ENCODE measurements at regions not wholly inside any gene's neighbourhood (a gene's known extent, or its start where the extent isn't known, plus 50 kb on each side); places are given as distances from the start of the nearest gene placed in this dataset.

DNA sequence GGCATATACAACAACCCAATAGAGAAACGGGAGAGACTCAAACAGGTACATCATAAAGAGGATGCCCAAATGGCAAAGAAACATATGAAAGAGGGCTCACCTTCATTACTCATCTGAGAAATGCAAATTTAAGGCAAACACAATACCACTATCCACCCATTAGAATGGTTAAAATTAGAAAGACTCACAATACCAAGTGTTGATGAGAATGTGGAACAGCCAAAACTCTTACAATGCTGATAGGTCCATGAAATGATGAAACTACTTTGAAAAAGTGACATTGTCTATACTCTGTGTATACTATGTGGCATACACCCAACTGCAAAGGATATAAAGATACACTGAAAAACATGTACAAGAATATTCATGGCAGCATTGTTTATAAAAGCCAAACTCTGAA, 96.2 kb upstream of the TSHZ3 start:
- H3K4me1 ChIP-seq (ENCODE audit: control insufficient read depth, low read depth, low read length): no peaks in the 10 kb centered on the region
- H3K4ac ChIP-seq (ENCODE audit: low read depth, low read length): no peak overlapping the region
- H2BK120ac ChIP-seq (ENCODE audit: low read depth, low read length): no peak overlapping the region
- no peaks in the 10 kb centered on the region for H3K79me1 ChIP-seq (ENCODE audit: low read length)
- no peaks in the 10 kb centered on the region for H3K36me3 ChIP-seq (ENCODE audit: control insufficient read depth, insufficient read depth, low read length)
- H3K27ac ChIP-seq (ENCODE audit: low read depth, low read length): no peak overlapping the region
- H2BK5ac ChIP-seq (ENCODE audit: low read length): no peak overlapping the region
- H3K79me2 ChIP-seq (ENCODE audit: control insufficient read depth, insufficient read depth, low read length): no peaks in the 10 kb centered on the region
- H2BK15ac ChIP-seq (replicated peaks; ENCODE audit: low read depth): no peak overlapping the region
- H4K8ac ChIP-seq (ENCODE audit: low read depth, low read length): no peak overlapping the region
- H3K56ac ChIP-seq (ENCODE audit: low read length): no peak overlapping the region
- H3K4me3 ChIP-seq (ENCODE audit: low read length): no peak overlapping the region
- no peaks in the 10 kb centered on the region for H3K27me3 ChIP-seq (ENCODE audit: insufficient read depth, low read length, poor library complexity)
- H3K18ac ChIP-seq (ENCODE audit: low read length): no peak overlapping the region
- H3K4me2 ChIP-seq (ENCODE audit: low read length): no peak overlapping the region
- no peak for DNase-seq
- H3K9ac ChIP-seq (ENCODE audit: low read length): no peak overlapping the region
- WGBS (ENCODE audit: extremely low coverage, insufficient coverage, low lambda C conversion rate): no CpG with 5 or more reads among the region's 1 CpG
- no peak overlapping the region for H2AK5ac ChIP-seq (ENCODE audit: low read length)
- H3K23ac ChIP-seq (ENCODE audit: low read length): no peak overlapping the region
- H4K5ac ChIP-seq (ENCODE audit: low read length): no peak overlapping the region

- Histone ChIP-seq H2BK15ac (replicated peaks; ENCODE audit: low read depth) (no peak overlapping the region), H3K79me1 (ENCODE audit: low read length) (no peaks in the 10 kb centered on the region), H3K27me3 (ENCODE audit: insufficient read depth, low read length, poor library complexity) (no peaks in the 10 kb centered on the region), H3K27ac (ENCODE audit: low read depth, low read length) (no peak overlapping the region), H2AK5ac (ENCODE audit: low read length) (no peak overlapping the region), H3K56ac (ENCODE audit: low read length) (no peak overlapping the region), H3K4me1 (ENCODE audit: control insufficient read depth, low read depth, low read length) (no peaks in the 10 kb centered on the region), H3K36me3 (ENCODE audit: control insufficient read depth, insufficient read depth, low read length) (no peaks in the 10 kb centered on the region), H3K4ac (ENCODE audit: low read depth, low read length) (no peak overlapping the region), H3K4me2 (ENCODE audit: low read length) (no peak overlapping the region), H4K8ac (ENCODE audit: low read depth, low read length) (no peak overlapping the region), H2BK120ac (ENCODE audit: low read depth, low read length) (no peak overlapping the region), H3K4me3 (ENCODE audit: low read length) (no peak overlapping the region), H3K23ac (ENCODE audit: low read length) (no peak overlapping the region), H3K79me2 (ENCODE audit: control insufficient read depth, insufficient read depth, low read length) (no peaks in the 10 kb centered on the region), H4K5ac (ENCODE audit: low read length) (no peak overlapping the region), H3K9ac (ENCODE audit: low read length) (no peak overlapping the region), H3K18ac (ENCODE audit: low read length) (no peak overlapping the region), H2BK5ac (ENCODE audit: low read length) (no peak overlapping the region)
- WGBS (ENCODE audit: extremely low coverage, insufficient coverage, low lambda C conversion rate): no CpG with 5 or more reads among the region's 7 CpGs
- peak; percentile 61 for DNase-seq
Observed at GRCh38 chr19:31448221-31448657, 99.0 kb upstream of the TSHZ3 start.

GRCh38 chr19:31449379-31449778, 100.1 kb upstream of the TSHZ3 start:
- Histone ChIP-seq H3K36me3 (ENCODE audit: control insufficient read depth, insufficient read depth, low read length) (no peaks in the 10 kb centered on the region), H3K56ac (ENCODE audit: low read length) (no peak overlapping the region), H3K4ac (ENCODE audit: low read depth, low read length) (no peak overlapping the region), H2BK120ac (ENCODE audit: low read depth, low read length) (no peak overlapping the region), H3K79me2 (ENCODE audit: control insufficient read depth, insufficient read depth, low read length) (no peaks in the 10 kb centered on the region), H2BK5ac (ENCODE audit: low read length) (no peak overlapping the region), H3K27me3 (ENCODE audit: insufficient read depth, low read length, poor library complexity) (no peaks in the 10 kb centered on the region), H3K18ac (ENCODE audit: low read length) (no peak overlapping the region), H3K23ac (ENCODE audit: low read length) (no peak overlapping the region), H3K79me1 (ENCODE audit: low read length) (no peaks in the 10 kb centered on the region), H3K27ac (ENCODE audit: low read depth, low read length) (no peak overlapping the region), H4K8ac (ENCODE audit: low read depth, low read length) (no peak overlapping the region), H2AK5ac (ENCODE audit: low read length) (no peak overlapping the region), H3K4me3 (ENCODE audit: low read length) (no peak overlapping the region), H3K4me1 (ENCODE audit: control insufficient read depth, low read depth, low read length) (no peaks in the 10 kb centered on the region), H3K4me2 (ENCODE audit: low read length) (no peak overlapping the region), H3K9ac (ENCODE audit: low read length) (no peak overlapping the region), H4K5ac (ENCODE audit: low read length) (no peak overlapping the region), H2BK15ac (replicated peaks; ENCODE audit: low read depth) (no peak overlapping the region)
- WGBS (ENCODE audit: extremely low coverage, insufficient coverage, low lambda C conversion rate): no CpG with 5 or more reads among the region's 4 CpGs
- DNase-seq: no peak

- no peak overlapping the region for H3K4me3 ChIP-seq (ENCODE audit: low read length)
- H3K23ac ChIP-seq (ENCODE audit: low read length): no peak overlapping the region
- no peak overlapping the region for H3K9ac ChIP-seq (ENCODE audit: low read length)
- H3K36me3 ChIP-seq (ENCODE audit: control insufficient read depth, insufficient read depth, low read length): no peaks in the 10 kb centered on the region
- WGBS (ENCODE audit: extremely low coverage, insufficient coverage, low lambda C conversion rate): no CpG with 5 or more reads among the region's 5 CpGs
- H4K5ac ChIP-seq (ENCODE audit: low read length): no peak overlapping the region
- H2BK15ac ChIP-seq (replicated peaks; ENCODE audit: low read depth): no peak overlapping the region
- no peaks in the 10 kb centered on the region for H3K79me2 ChIP-seq (ENCODE audit: control insufficient read depth, insufficient read depth, low read length)
- H3K27me3 ChIP-seq (ENCODE audit: insufficient read depth, low read length, poor library complexity): no peaks in the 10 kb centered on the region
- no peak overlapping the region for H2AK5ac ChIP-seq (ENCODE audit: low read length)
- no peak overlapping the region for H3K4ac ChIP-seq (ENCODE audit: low read depth, low read length)
- no peak overlapping the region for H3K27ac ChIP-seq (ENCODE audit: low read depth, low read length)
- H3K4me1 ChIP-seq (ENCODE audit: control insufficient read depth, low read depth, low read length): no peaks in the 10 kb centered on the region
- no peak overlapping the region for H2BK120ac ChIP-seq (ENCODE audit: low read depth, low read length)
- H3K56ac ChIP-seq (ENCODE audit: low read length): no peak overlapping the region
- no peak overlapping the region for H3K4me2 ChIP-seq (ENCODE audit: low read length)
- no peak overlapping the region for H2BK5ac ChIP-seq (ENCODE audit: low read length)
- peak; percentile 10 for DNase-seq
- no peak overlapping the region for H3K18ac ChIP-seq (ENCODE audit: low read length)
- H3K79me1 ChIP-seq (ENCODE audit: low read length): no peaks in the 10 kb centered on the region
- no peak overlapping the region for H4K8ac ChIP-seq (ENCODE audit: low read depth, low read length)
Observed at GRCh38 chr19:31450696-31451095, 101.5 kb upstream of the TSHZ3 start.

DNA sequence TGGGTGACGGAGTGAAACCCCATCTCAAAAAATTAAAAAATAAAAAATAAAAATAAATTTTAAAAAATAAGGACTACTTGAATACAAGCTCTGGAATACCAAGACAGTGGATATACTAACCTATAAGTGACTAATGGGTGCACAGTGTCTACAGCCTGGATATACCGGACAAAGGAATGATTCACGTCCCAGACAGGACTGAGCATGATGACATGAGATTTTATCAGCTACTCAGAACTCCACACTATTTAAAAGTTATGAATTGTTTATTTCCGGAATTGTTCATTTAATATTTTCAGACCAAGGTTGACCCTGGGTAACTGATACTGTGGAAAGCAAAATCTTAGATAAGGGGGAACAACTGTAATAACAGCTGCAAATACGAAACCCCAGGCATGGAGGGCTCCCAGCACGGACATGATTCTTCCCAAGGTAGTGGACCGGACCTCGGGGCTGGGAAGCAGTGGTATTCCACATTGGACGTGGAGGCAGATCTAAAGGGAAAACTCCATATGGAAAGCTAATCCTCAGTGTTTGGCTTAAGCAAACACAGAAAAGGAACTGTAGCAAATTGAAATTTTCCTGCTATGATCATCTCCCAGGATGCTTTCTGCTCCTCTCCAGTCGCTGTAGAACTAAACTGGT, 102.6 kb upstream of the TSHZ3 start:
- H3K4ac ChIP-seq (ENCODE audit: low read depth, low read length): no peak overlapping the region
- no peaks in the 10 kb centered on the region for H3K27me3 ChIP-seq (ENCODE audit: insufficient read depth, low read length, poor library complexity)
- no CpG with 5 or more reads among the region's 10 CpGs for WGBS (ENCODE audit: extremely low coverage, insufficient coverage, low lambda C conversion rate)
- no peaks in the 10 kb centered on the region for H3K36me3 ChIP-seq (ENCODE audit: control insufficient read depth, insufficient read depth, low read length)
- H3K23ac ChIP-seq (ENCODE audit: low read length): no peak overlapping the region
- H2AK5ac ChIP-seq (ENCODE audit: low read length): no peak overlapping the region
- no peak overlapping the region for H2BK15ac ChIP-seq (replicated peaks; ENCODE audit: low read depth)
- no peak overlapping the region for H2BK5ac ChIP-seq (ENCODE audit: low read length)
- H2BK120ac ChIP-seq (ENCODE audit: low read depth, low read length): no peak overlapping the region
- no peak overlapping the region for H3K18ac ChIP-seq (ENCODE audit: low read length)
- no peak overlapping the region for H3K27ac ChIP-seq (ENCODE audit: low read depth, low read length)
- no peaks in the 10 kb centered on the region for H3K4me1 ChIP-seq (ENCODE audit: control insufficient read depth, low read depth, low read length)
- no peak overlapping the region for H3K4me3 ChIP-seq (ENCODE audit: low read length)
- no peak overlapping the region for H3K56ac ChIP-seq (ENCODE audit: low read length)
- H3K9ac ChIP-seq (ENCODE audit: low read length): no peak overlapping the region
- H4K8ac ChIP-seq (ENCODE audit: low read depth, low read length): no peak overlapping the region
- H3K79me2 ChIP-seq (ENCODE audit: control insufficient read depth, insufficient read depth, low read length): no peaks in the 10 kb centered on the region
- H3K79me1 ChIP-seq (ENCODE audit: low read length): no peaks in the 10 kb centered on the region
- no peak overlapping the region for H4K5ac ChIP-seq (ENCODE audit: low read length)
- no peak for DNase-seq
- H3K4me2 ChIP-seq (ENCODE audit: low read length): no peak overlapping the region

GRCh38 chr19:31459430-31459829, 110.2 kb upstream of the TSHZ3 start:
- WGBS (ENCODE audit: extremely low coverage, insufficient coverage, low lambda C conversion rate): no CpG with 5 or more reads among the region's 3 CpGs
- Histone ChIP-seq H3K27ac (ENCODE audit: low read depth, low read length) (no peak overlapping the region), H2AK5ac (ENCODE audit: low read length) (no peak overlapping the region), H3K18ac (ENCODE audit: low read length) (no peak overlapping the region), H3K79me2 (ENCODE audit: control insufficient read depth, insufficient read depth, low read length) (no peaks in the 10 kb centered on the region), H3K4me2 (ENCODE audit: low read length) (no peak overlapping the region), H3K23ac (ENCODE audit: low read length) (no peak overlapping the region), H3K36me3 (ENCODE audit: control insufficient read depth, insufficient read depth, low read length) (no peaks in the 10 kb centered on the region), H3K4me3 (ENCODE audit: low read length) (no peak overlapping the region), H2BK15ac (replicated peaks; ENCODE audit: low read depth) (no peak overlapping the region), H3K79me1 (ENCODE audit: low read length) (no peaks in the 10 kb centered on the region), H3K4ac (ENCODE audit: low read depth, low read length) (no peak overlapping the region), H2BK120ac (ENCODE audit: low read depth, low read length) (no peak overlapping the region), H4K8ac (ENCODE audit: low read depth, low read length) (no peak overlapping the region), H3K56ac (ENCODE audit: low read length) (no peak overlapping the region), H3K4me1 (ENCODE audit: control insufficient read depth, low read depth, low read length) (no peaks in the 10 kb centered on the region), H2BK5ac (ENCODE audit: low read length) (no peak overlapping the region), H3K9ac (ENCODE audit: low read length) (no peak overlapping the region), H3K27me3 (ENCODE audit: insufficient read depth, low read length, poor library complexity) (no peaks in the 10 kb centered on the region), H4K5ac (ENCODE audit: low read length) (no peak overlapping the region)
- DNase-seq: peak; percentile 45

Data from mesendoderm (in vitro differentiated cells).